ENCODE measurements at regions not wholly inside any gene's neighbourhood (a gene's known extent, or its start where the extent isn't known, plus 50 kb on each side); places are given as distances from the start of the nearest gene placed in this dataset.

GRCh38 chr9:108727580-108728111 is 128.1 kb downstream of the ACTL7B start:
- no peak overlapping the region for H3K4me3 ChIP-seq
- no peaks in the 10 kb centered on the region for H3K36me3 ChIP-seq
- H3K9ac ChIP-seq (ENCODE audit: low read depth in 2 of 2, low read length in 2 of 2), result no peak overlapping the region
- TF ChIP-seq, protein P1, sequence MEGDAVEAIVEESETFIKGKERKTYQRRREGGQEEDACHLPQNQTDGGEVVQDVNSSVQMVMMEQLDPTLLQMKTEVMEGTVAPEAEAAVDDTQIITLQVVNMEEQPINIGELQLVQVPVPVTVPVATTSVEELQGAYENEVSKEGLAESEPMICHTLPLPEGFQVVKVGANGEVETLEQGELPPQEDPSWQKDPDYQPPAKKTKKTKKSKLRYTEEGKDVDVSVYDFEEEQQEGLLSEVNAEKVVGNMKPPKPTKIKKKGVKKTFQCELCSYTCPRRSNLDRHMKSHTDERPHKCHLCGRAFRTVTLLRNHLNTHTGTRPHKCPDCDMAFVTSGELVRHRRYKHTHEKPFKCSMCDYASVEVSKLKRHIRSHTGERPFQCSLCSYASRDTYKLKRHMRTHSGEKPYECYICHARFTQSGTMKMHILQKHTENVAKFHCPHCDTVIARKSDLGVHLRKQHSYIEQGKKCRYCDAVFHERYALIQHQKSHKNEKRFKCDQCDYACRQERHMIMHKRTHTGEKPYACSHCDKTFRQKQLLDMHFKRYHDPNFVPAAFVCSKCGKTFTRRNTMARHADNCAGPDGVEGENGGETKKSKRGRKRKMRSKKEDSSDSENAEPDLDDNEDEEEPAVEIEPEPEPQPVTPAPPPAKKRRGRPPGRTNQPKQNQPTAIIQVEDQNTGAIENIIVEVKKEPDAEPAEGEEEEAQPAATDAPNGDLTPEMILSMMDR (IDR thresholded peaks at IDR 0.05), result no peak
- H3K27me3 ChIP-seq, result no peaks in the 10 kb centered on the region
- no peak for DNase-seq
- no peaks in the 10 kb centered on the region for H3K9me3 ChIP-seq
- intact Hi-C loops (cut with DNase I), result no loop called here
- no peak overlapping the region for H3K27ac ChIP-seq
- no peaks in the 10 kb centered on the region for H3K4me1 ChIP-seq

DNA sequence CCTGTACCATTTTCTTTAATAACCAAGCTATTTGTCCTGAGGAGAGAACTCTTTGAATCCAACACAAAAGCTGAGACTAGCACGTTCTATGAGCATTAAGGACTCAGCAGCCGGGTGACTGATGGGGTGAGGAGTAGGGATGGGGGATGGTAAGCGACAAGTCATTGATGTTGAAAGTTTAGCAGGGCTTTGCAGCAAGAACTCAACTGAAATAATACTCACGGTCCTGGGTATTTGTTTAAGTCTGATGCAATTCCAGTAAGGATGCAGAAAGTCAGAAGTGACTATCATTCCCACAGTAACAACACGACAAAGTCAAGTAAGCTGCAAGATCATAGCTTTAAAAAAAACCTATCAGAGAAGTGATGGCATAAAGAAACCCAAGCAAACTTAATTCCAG is 131.1 kb downstream of the ACTL7B start:
- H3K9me3 ChIP-seq, result no peaks in the 10 kb centered on the region
- no peak overlapping the region for H3K4me3 ChIP-seq
- H3K36me3 ChIP-seq, result no peaks in the 10 kb centered on the region
- no peak overlapping the region for H3K27ac ChIP-seq
- H3K27me3 ChIP-seq, result no peaks in the 10 kb centered on the region
- TF ChIP-seq, protein P1 (IDR thresholded peaks at IDR 0.05), result no peak
- no peak overlapping the region for H3K9ac ChIP-seq (ENCODE audit: low read depth in 2 of 2, low read length in 2 of 2)
- no peak for DNase-seq
- intact Hi-C loops (cut with DNase I), result no loop called here
- H3K4me1 ChIP-seq, result no peaks in the 10 kb centered on the region

DNA sequence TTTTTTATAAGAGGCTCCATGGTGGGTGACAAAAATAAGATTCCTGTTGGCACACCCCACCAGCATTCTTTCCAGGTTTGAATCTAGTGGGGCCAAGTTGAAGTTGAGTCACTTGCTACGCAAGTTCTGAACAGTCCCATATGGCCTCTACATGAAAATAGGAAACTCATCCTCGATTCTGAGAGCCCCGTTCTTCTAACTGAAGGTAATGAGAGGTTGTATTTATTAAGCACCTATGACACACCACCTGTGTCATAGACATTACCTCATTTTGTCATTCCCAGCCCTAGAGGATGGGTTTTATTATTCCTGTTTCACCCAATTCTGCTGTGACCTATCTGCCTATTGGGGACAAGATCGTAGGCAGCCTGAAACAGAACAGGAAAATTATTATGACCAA is 131.7 kb downstream of the ACTL7B start:
- H3K27me3 ChIP-seq, result no peaks in the 10 kb centered on the region
- H3K9me3 ChIP-seq, result no peaks in the 10 kb centered on the region
- no peak overlapping the region for H3K9ac ChIP-seq (ENCODE audit: low read depth in 2 of 2, low read length in 2 of 2)
- intact Hi-C loops (cut with DNase I), result no loop called here
- DNase-seq, result no peak
- TF ChIP-seq, protein P1 (IDR thresholded peaks at IDR 0.05), result no peak
- no peaks in the 10 kb centered on the region for H3K36me3 ChIP-seq
- no peaks in the 10 kb centered on the region for H3K4me1 ChIP-seq
- H3K4me3 ChIP-seq, result no peak overlapping the region
- H3K27ac ChIP-seq, result no peak overlapping the region

- Histone ChIP-seq H3K9ac (ENCODE audit: low read depth in 2 of 2, low read length in 2 of 2) (no peak overlapping the region), H3K9me3 (no peaks in the 10 kb centered on the region), H3K4me1 (no peaks in the 10 kb centered on the region), H3K4me3 (no peak overlapping the region), H3K27ac (no peak overlapping the region), H3K36me3 (no peaks in the 10 kb centered on the region), H3K27me3 (no peaks in the 10 kb centered on the region)
- TF ChIP-seq, protein P1 (IDR thresholded peaks at IDR 0.05), result no peak
- intact Hi-C loops (cut with DNase I), result no loop called here
- DNase-seq, result no peak
Observed at GRCh38 chr9:108722396-108722795, 133.4 kb downstream of the ACTL7B start.

DNA sequence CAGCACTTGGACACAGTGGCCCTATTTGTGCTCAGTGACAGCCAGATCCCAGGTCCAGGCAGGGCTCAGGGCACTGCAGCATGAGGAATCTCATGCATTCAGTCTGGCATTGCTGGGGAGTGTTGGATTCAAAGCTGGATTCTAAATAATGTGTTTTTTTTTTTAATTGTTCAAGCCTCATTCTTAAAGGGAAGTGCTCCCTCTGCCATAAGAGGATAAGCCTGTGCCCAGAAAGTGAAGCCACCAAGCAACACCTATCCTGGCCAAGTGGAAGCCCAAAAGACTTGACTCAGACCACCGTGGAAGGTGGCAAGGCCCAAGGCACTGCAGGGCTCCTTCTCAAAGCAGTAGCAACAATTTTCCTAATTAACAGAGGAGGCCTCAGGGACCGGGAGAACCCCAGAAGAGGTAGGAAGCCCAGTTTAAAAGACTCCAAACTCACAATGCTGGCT is 135.6 kb downstream of the ACTL7B start:
- H3K4me3 ChIP-seq, result no peak overlapping the region
- no peak overlapping the region for H3K9ac ChIP-seq (ENCODE audit: low read depth in 2 of 2, low read length in 2 of 2)
- TF ChIP-seq, protein P1 (IDR thresholded peaks at IDR 0.05), result no peak
- no peaks in the 10 kb centered on the region for H3K4me1 ChIP-seq
- intact Hi-C loops (cut with DNase I), result no loop called here
- H3K9me3 ChIP-seq, result no peaks in the 10 kb centered on the region
- H3K36me3 ChIP-seq, result no peaks in the 10 kb centered on the region
- H3K27ac ChIP-seq, result no peak overlapping the region
- no peaks in the 10 kb centered on the region for H3K27me3 ChIP-seq
- DNase-seq, result no peak
